ENCODE measurements at regions not wholly inside any gene's neighbourhood (a gene's known extent, or its start where the extent isn't known, plus 50 kb on each side); places are given as distances from the start of the nearest gene placed in this dataset.

DNA sequence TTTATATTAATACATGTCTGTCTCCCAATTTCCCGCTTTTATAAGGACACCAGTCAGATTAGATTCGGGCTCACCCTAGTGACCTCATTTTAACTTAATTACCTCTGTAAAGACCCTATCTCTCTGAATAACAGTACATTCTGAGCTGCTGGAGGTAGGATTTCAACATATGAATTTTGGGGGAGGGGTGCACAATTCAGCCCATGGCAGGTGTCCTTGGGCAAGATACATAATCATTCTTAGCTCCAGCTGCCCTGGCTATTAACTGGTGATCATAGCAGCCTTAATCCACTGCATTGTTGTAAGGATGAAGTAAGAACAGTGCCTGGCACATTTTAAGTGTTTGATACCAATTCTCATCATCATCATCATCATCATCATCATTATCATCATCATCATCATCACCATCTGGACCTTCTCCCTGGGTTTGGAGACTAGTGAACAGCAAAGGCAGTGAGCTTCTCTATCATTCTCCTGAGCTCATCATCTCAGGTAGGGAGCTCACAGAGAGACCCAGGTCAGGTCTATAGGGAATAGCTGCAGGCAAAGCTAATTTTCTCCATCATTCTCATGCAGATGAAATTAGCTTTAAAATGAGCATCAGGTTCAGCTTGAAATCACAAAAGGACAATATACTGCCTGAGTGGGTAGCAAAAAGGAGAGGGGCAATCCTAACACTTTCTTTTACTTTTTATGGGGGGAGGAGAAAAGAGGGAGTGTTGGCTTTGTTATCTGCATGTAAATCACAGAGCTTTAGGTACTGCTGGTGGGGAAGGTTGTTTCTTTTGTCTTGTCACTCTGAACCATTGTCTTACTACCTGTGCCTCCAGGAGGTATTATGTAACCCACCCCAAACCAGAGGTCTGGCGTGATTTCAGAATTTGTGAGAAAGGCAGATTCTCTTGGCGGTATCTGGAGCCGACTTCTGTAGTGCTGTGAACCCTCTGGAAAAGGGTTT is 125.5 kb upstream of the SPRED2 start:
- no peak overlapping the region for H3K9ac ChIP-seq (ENCODE audit: low read length)
- no peaks in the 10 kb centered on the region for H3K9me3 ChIP-seq (ENCODE audit: control insufficient read depth, low read length)
- H3K36me3 ChIP-seq (ENCODE audit: control insufficient read depth, insufficient read depth, low read length): no peaks in the 10 kb centered on the region
- peaks cover 4% of the 10 kb centered on the region for H3K4me1 ChIP-seq (ENCODE audit: control insufficient read depth, insufficient read depth, low read length)
- H3K27me3 ChIP-seq (ENCODE audit: control insufficient read depth, insufficient read depth, low read length): peaks cover 3% of the 10 kb centered on the region
- H3K4me3 ChIP-seq (ENCODE audit: low read length): no peak overlapping the region

DNA sequence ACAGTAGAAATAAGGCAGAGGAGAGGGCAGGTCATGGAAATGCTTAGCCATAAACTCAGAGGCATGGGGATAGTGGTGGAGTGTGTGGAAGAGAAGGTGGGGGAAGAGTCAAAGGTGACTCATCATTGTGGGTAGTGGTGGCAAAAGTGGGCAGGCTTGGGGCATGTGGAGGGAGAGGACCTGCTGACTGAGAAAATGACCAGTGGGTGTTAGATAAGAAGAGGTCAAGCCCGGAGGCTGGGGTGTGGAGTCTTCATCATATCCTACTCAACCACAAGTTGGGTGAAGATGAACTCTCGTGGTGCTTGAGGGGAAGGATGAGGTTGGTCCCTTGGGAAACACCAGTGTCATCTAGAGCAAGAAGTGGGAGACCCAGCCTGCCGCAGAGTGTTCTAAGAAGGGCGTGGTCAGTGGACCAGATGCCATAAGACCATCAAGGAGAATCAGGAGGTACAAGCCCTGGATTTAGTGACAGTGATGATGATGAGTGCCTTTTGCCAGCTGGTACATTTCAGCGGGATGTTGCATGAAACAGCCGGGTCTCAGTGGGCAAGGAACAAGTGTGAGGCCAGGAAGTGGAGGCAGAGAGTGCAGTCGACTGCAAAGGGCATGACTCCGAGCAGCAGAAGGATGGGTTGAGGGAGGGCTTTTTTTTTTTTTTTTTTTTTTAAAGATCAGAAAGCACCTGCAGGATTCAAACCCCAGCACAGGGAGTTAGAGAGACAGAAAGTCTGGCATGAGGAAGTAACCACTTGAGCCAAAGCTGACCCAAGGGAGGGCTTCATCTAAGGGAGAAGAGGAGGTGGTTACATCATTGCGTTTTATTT is 122.6 kb upstream of the SPRED2 start:
- peaks cover 4% of the 10 kb centered on the region for H3K4me1 ChIP-seq (ENCODE audit: control insufficient read depth, insufficient read depth, low read length)
- no peaks in the 10 kb centered on the region for H3K9me3 ChIP-seq (ENCODE audit: control insufficient read depth, low read length)

DNA sequence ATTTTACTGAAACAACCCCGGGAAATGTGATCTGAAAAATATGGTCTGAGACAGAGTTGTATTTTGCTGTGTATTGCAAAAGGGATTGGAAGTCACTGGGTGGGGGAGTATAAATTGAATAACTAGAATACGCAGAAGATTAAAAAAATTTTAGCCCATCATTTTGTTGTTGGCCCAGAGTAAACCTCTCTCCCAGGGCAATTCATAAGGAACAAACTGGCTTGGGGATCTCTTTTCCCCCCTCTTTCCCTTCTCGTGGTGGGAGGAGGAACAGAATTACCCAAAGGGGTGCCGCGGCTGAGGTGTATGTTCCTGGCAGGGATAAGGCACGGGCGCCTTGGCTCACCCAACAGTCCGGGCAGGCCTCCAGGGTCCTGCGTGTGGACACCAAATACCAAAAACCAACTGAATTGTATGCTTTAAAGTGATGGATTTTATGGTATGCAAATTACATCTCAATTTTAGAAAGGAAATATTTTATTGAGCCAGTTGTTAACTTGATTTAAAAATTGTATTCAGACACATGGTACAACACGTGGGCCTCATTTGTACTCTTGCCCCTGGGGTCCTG is 121.2 kb upstream of the SPRED2 start:
- H3K36me3 ChIP-seq (ENCODE audit: control insufficient read depth, insufficient read depth, low read length): no peaks in the 10 kb centered on the region
- peaks cover 3% of the 10 kb centered on the region for H3K27me3 ChIP-seq (ENCODE audit: control insufficient read depth, insufficient read depth, low read length)
- no peak overlapping the region for H3K9ac ChIP-seq (ENCODE audit: low read length)
- H3K4me3 ChIP-seq (ENCODE audit: low read length): no peak overlapping the region
- H3K9me3 ChIP-seq (ENCODE audit: control insufficient read depth, low read length): no peaks in the 10 kb centered on the region
- peaks cover 4% of the 10 kb centered on the region for H3K4me1 ChIP-seq (ENCODE audit: control insufficient read depth, insufficient read depth, low read length)

More for the DNA sequence above, 122.6 kb upstream of the SPRED2 start:
- Histone ChIP-seq H3K4me3 (ENCODE audit: low read length) (no peak overlapping the region), H3K27me3 (ENCODE audit: control insufficient read depth, insufficient read depth, low read length) (peaks cover 3% of the 10 kb centered on the region), H3K9ac (ENCODE audit: low read length) (no peak overlapping the region), H3K36me3 (ENCODE audit: control insufficient read depth, insufficient read depth, low read length) (no peaks in the 10 kb centered on the region)

GRCh38 chr2:65551528-65551927 is 119.1 kb upstream of the SPRED2 start:
- Histone ChIP-seq H3K9me3 (ENCODE audit: control insufficient read depth, low read length) (no peaks in the 10 kb centered on the region), H3K4me3 (ENCODE audit: low read length) (no peak overlapping the region), H3K27me3 (ENCODE audit: control insufficient read depth, insufficient read depth, low read length) (peaks cover 3% of the 10 kb centered on the region), H3K36me3 (ENCODE audit: control insufficient read depth, insufficient read depth, low read length) (no peaks in the 10 kb centered on the region), H3K9ac (ENCODE audit: low read length) (no peak overlapping the region), H3K4me1 (ENCODE audit: control insufficient read depth, insufficient read depth, low read length) (peaks cover 4% of the 10 kb centered on the region)

- no peaks in the 10 kb centered on the region for H3K9me3 ChIP-seq (ENCODE audit: control insufficient read depth, low read length)
- no peaks in the 10 kb centered on the region for H3K36me3 ChIP-seq (ENCODE audit: control insufficient read depth, insufficient read depth, low read length)
- no peak overlapping the region for H3K9ac ChIP-seq (ENCODE audit: low read length)
- no peak overlapping the region for H3K4me3 ChIP-seq (ENCODE audit: low read length)
- H3K27me3 ChIP-seq (ENCODE audit: control insufficient read depth, insufficient read depth, low read length): peaks cover 3% of the 10 kb centered on the region
- H3K4me1 ChIP-seq (ENCODE audit: control insufficient read depth, insufficient read depth, low read length): peaks cover 10% of the 10 kb centered on the region
Observed at GRCh38 chr2:65550246-65550645, 117.8 kb upstream of the SPRED2 start.

GRCh38 chr2:65549631-65550030 is 117.2 kb upstream of the SPRED2 start:
- Histone ChIP-seq H3K4me3 (ENCODE audit: low read length) (no peak overlapping the region), H3K36me3 (ENCODE audit: control insufficient read depth, insufficient read depth, low read length) (no peaks in the 10 kb centered on the region), H3K9me3 (ENCODE audit: control insufficient read depth, low read length) (no peaks in the 10 kb centered on the region), H3K9ac (ENCODE audit: low read length) (no peak overlapping the region), H3K4me1 (ENCODE audit: control insufficient read depth, insufficient read depth, low read length) (peaks cover 10% of the 10 kb centered on the region), H3K27me3 (ENCODE audit: control insufficient read depth, insufficient read depth, low read length) (peaks cover 2% of the 10 kb centered on the region)

GRCh38 chr2:65549257-65549627 is 116.8 kb upstream of the SPRED2 start:
- H3K36me3 ChIP-seq (ENCODE audit: control insufficient read depth, insufficient read depth, low read length): no peaks in the 10 kb centered on the region

DNA sequence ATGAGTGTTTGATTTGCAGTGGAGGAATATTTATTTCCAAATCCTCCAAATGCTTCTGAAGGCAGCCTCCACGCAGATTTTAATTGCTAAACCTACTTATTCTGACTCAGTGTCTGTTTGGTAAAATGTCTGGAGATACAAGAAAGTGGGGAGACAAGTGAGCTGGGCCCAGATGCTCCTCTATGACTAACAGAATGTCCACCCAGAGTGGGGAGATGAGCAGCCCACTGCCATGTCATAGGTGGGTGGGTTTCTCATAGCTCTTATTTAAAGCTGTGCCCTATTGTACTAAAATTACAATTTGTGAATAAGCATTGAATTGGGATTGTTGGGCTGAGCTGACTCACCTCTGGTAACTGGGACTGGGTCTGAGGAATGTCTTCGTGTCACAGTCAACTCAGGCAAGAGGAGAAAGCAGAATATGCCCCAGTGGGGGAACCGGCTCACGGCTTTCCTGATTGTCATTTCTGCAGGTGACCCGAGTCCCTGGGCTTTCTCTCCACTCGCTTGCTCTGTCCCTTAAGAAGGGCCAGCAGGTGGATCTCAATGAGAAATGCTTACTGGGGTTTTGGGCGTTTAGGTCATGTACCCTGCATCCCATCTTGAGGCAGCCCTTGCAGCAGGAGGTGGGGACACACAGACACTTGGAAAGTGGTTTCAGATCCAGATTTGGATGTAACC is 116.3 kb upstream of the SPRED2 start:
- Histone ChIP-seq H3K36me3 (ENCODE audit: control insufficient read depth, insufficient read depth, low read length) (no peaks in the 10 kb centered on the region), H3K9me3 (ENCODE audit: control insufficient read depth, low read length) (no peaks in the 10 kb centered on the region), H3K27me3 (ENCODE audit: control insufficient read depth, insufficient read depth, low read length) (no peaks in the 10 kb centered on the region), H3K4me1 (ENCODE audit: control insufficient read depth, insufficient read depth, low read length) (peaks cover 10% of the 10 kb centered on the region), H3K4me3 (ENCODE audit: low read length) (no peak overlapping the region), H3K9ac (ENCODE audit: low read length) (no peak overlapping the region)

More at GRCh38 chr2:65549257-65549627, 116.8 kb upstream of the SPRED2 start:
- H3K9ac ChIP-seq (ENCODE audit: low read length): no peak overlapping the region
- H3K4me1 ChIP-seq (ENCODE audit: control insufficient read depth, insufficient read depth, low read length): peaks cover 10% of the 10 kb centered on the region
- H3K27me3 ChIP-seq (ENCODE audit: control insufficient read depth, insufficient read depth, low read length): no peaks in the 10 kb centered on the region
- no peak overlapping the region for H3K4me3 ChIP-seq (ENCODE audit: low read length)
- H3K9me3 ChIP-seq (ENCODE audit: control insufficient read depth, low read length): no peaks in the 10 kb centered on the region

GRCh38 chr2:65548064-65548463 is 115.7 kb upstream of the SPRED2 start:
- H3K27me3 ChIP-seq (ENCODE audit: control insufficient read depth, insufficient read depth, low read length): no peaks in the 10 kb centered on the region
- H3K9ac ChIP-seq (ENCODE audit: low read length): no peak overlapping the region
- peaks cover 7% of the 10 kb centered on the region for H3K4me1 ChIP-seq (ENCODE audit: control insufficient read depth, insufficient read depth, low read length)
- H3K9me3 ChIP-seq (ENCODE audit: control insufficient read depth, low read length): no peaks in the 10 kb centered on the region
- no peaks in the 10 kb centered on the region for H3K36me3 ChIP-seq (ENCODE audit: control insufficient read depth, insufficient read depth, low read length)
- H3K4me3 ChIP-seq (ENCODE audit: low read length): no peak overlapping the region

GRCh38 chr2:65545837-65546805 is 113.7 kb upstream of the SPRED2 start:
- Histone ChIP-seq H3K4me3 (ENCODE audit: low read length) (no peak overlapping the region), H3K9ac (ENCODE audit: low read length) (no peak overlapping the region), H3K36me3 (ENCODE audit: control insufficient read depth, insufficient read depth, low read length) (no peaks in the 10 kb centered on the region), H3K27me3 (ENCODE audit: control insufficient read depth, insufficient read depth, low read length) (no peaks in the 10 kb centered on the region), H3K9me3 (ENCODE audit: control insufficient read depth, low read length) (no peaks in the 10 kb centered on the region), H3K4me1 (ENCODE audit: control insufficient read depth, insufficient read depth, low read length) (peaks cover 5% of the 10 kb centered on the region)

GRCh38 chr2:65541773-65542172 is 109.4 kb upstream of the SPRED2 start:
- Histone ChIP-seq H3K4me3 (ENCODE audit: low read length) (no peak overlapping the region), H3K4me1 (ENCODE audit: control insufficient read depth, insufficient read depth, low read length) (peaks cover 5% of the 10 kb centered on the region), H3K36me3 (ENCODE audit: control insufficient read depth, insufficient read depth, low read length) (no peaks in the 10 kb centered on the region), H3K27me3 (ENCODE audit: control insufficient read depth, insufficient read depth, low read length) (no peaks in the 10 kb centered on the region), H3K9me3 (ENCODE audit: control insufficient read depth, low read length) (no peaks in the 10 kb centered on the region), H3K9ac (ENCODE audit: low read length) (no peak overlapping the region)
